Fibroblast of lung (primary cell): ENCODE measurements at regions not wholly inside any gene's neighbourhood (a gene's known extent, or its start where the extent isn't known, plus 50 kb on each side); places are given as distances from the start of the nearest gene placed in this dataset.

ENCODE experiments used
- CTCF ChIP-seq, 2 donors: IDR thresholded peaks in 1 of 2; conservative IDR thresholded peaks in 1 of 2; 1 replicate in 1 of 2; 2 replicates in 1 of 2; pipeline ENCODE4 v1.5.1; 2011 to 2012; ENCODE audit warnings: low read length in 2 of 2, control low read depth in 1 of 2, inconsistent platforms in 1 of 2, low read depth in 1 of 2, mild to moderate bottlenecking in 1 of 2
- EZH2 ChIP-seq: IDR thresholded peaks from 2 replicates; pipeline ENCODE4 v1.5.1; 2012; ENCODE audit warnings: low read length, control low read depth, mild to moderate bottlenecking; ENCODE audit errors: missing control alignments

- TF ChIP-seq CTCF (conservative IDR thresholded peaks at IDR 0.05 in 1 of 2, IDR thresholded peaks at IDR 0.05 in 1 of 2; ENCODE audit: low read depth in 1 of 2, low read length in 2 of 2), result no peak
- no peak for TF ChIP-seq EZH2
Measured at GRCh38 chr9:85290019-85290418, 451.7 kb downstream of the AGTPBP1 start.
